ENCODE measurements at regions not wholly inside any gene's neighbourhood (a gene's known extent, or its start where the extent isn't known, plus 50 kb on each side); places are given as distances from the start of the nearest gene placed in this dataset.

DNA sequence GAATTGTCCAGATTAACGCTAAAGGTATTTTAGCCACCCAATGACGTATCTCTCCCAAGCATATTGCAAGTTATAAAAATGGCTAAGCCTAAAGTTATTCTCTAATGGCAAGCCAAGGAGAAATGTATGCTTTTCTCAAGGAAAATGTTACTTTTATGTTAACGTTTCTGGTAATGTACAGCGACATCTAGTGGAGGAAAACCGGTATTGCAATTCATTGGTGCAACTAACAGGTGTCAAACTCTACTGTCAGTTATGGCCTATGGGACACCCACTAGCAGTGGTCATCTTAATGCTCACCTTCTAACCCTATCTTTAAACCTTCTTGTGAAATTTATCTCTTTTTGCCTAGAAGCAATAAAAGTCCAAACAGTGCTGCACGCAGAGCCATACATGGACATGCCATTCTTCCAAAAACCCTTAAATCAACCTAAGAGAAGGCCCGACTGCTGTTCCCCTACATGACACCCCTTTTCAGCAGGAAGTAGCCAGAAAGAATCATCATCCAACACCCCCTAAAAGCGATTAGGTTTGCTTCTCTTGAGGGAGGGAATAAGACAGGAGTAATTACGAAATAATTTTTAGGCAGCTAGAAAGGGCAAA lies 68.7 kb upstream of the LRIF1 start:
- TF ChIP-seq, protein P1, sequence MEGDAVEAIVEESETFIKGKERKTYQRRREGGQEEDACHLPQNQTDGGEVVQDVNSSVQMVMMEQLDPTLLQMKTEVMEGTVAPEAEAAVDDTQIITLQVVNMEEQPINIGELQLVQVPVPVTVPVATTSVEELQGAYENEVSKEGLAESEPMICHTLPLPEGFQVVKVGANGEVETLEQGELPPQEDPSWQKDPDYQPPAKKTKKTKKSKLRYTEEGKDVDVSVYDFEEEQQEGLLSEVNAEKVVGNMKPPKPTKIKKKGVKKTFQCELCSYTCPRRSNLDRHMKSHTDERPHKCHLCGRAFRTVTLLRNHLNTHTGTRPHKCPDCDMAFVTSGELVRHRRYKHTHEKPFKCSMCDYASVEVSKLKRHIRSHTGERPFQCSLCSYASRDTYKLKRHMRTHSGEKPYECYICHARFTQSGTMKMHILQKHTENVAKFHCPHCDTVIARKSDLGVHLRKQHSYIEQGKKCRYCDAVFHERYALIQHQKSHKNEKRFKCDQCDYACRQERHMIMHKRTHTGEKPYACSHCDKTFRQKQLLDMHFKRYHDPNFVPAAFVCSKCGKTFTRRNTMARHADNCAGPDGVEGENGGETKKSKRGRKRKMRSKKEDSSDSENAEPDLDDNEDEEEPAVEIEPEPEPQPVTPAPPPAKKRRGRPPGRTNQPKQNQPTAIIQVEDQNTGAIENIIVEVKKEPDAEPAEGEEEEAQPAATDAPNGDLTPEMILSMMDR (IDR thresholded peaks at IDR 0.05; ENCODE audit: poor library complexity), result peak; percentile 79
- no peak for TF ChIP-seq EZH2phosphoT487 (IDR thresholded peaks at IDR 0.05; ENCODE audit: low read depth, severe bottlenecking, unreplicated experiment)
